HG03066 (cell line): ENCODE measurements at regions not wholly inside any gene's neighbourhood (a gene's known extent, or its start where the extent isn't known, plus 50 kb on each side); places are given as distances from the start of the nearest gene placed in this dataset.
"Not testable (repeated sequence)": the region's sequence is repeated elsewhere in the genome, so short reads cannot be mapped to it uniquely, and the experiment has no call there.

ENCODE experiments used
- ATAC-seq: cut with Tn5 transposase; IDR thresholded peaks from one replicate; pipeline ENCODE4 v1.9.1; 2021; ENCODE audit warnings: low read depth; ENCODE audit not compliant: unreplicated experiment

- ATAC-seq: no peak
Observed at GRCh38 chr13:109408591-109409382, 377.6 kb downstream of the IRS2 start.

GRCh38 chr13:109406376-109406992, 379.9 kb downstream of the IRS2 start:
- no peak for ATAC-seq

GRCh38 chr13:109403012-109403421, 383.4 kb downstream of the IRS2 start:
- no peak for ATAC-seq

GRCh38 chr13:109401891-109402290, 384.5 kb downstream of the IRS2 start:
- no peak for ATAC-seq

- ATAC-seq: no peak
Observed at GRCh38 chr13:109401307-109401706, 385.1 kb downstream of the IRS2 start.

- ATAC-seq: no peak
Observed at GRCh38 chr13:109400624-109401257, 385.6 kb downstream of the IRS2 start.

GRCh38 chr13:109400209-109400608, 386.2 kb downstream of the IRS2 start:
- no peak for ATAC-seq

GRCh38 chr13:109398071-109398470, 388.3 kb downstream of the IRS2 start:
- not testable (repeated sequence) for ATAC-seq

- ATAC-seq: no peak
Observed at GRCh38 chr13:109397285-109397684, 389.1 kb downstream of the IRS2 start.

- no peak for ATAC-seq
Observed at GRCh38 chr13:109396266-109396665, 390.1 kb downstream of the IRS2 start.

GRCh38 chr13:109395014-109395413, 391.4 kb downstream of the IRS2 start:
- ATAC-seq: no peak

- ATAC-seq: no peak
Observed at GRCh38 chr13:109394311-109394988, 391.9 kb downstream of the IRS2 start.

- no peak for ATAC-seq
Observed at GRCh38 chr13:109393045-109393444, 393.3 kb downstream of the IRS2 start.

- ATAC-seq: no peak
Observed at GRCh38 chr13:109390391-109390790, 396.0 kb downstream of the IRS2 start.

GRCh38 chr13:109389892-109390345, 396.5 kb downstream of the IRS2 start:
- ATAC-seq: no peak

GRCh38 chr13:109389456-109389855, 396.9 kb downstream of the IRS2 start:
- no peak for ATAC-seq

GRCh38 chr13:109387471-109387870, 398.9 kb downstream of the IRS2 start:
- no peak for ATAC-seq

- ATAC-seq: no peak
Observed at GRCh38 chr13:109385242-109385560, 401.2 kb downstream of the IRS2 start.

- no peak for ATAC-seq
Observed at GRCh38 chr13:109384491-109385241, 401.7 kb downstream of the IRS2 start.

GRCh38 chr13:109383683-109384082, 402.7 kb downstream of the IRS2 start:
- no peak for ATAC-seq
